Pulmonary artery endothelial cell (primary cell): ENCODE measurements at regions not wholly inside any gene's neighbourhood (a gene's known extent, or its start where the extent isn't known, plus 50 kb on each side); places are given as distances from the start of the nearest gene placed in this dataset.
"Not testable (repeated sequence)": the region's sequence is repeated elsewhere in the genome, so short reads cannot be mapped to it uniquely, and the experiment has no call there.

ENCODE experiments used
- DNase-seq: peaks from one replicate; pipeline ENCODE4 v3.0.0-alpha.2; 2011; ENCODE audit warnings: low read depth, low spot score

DNA sequence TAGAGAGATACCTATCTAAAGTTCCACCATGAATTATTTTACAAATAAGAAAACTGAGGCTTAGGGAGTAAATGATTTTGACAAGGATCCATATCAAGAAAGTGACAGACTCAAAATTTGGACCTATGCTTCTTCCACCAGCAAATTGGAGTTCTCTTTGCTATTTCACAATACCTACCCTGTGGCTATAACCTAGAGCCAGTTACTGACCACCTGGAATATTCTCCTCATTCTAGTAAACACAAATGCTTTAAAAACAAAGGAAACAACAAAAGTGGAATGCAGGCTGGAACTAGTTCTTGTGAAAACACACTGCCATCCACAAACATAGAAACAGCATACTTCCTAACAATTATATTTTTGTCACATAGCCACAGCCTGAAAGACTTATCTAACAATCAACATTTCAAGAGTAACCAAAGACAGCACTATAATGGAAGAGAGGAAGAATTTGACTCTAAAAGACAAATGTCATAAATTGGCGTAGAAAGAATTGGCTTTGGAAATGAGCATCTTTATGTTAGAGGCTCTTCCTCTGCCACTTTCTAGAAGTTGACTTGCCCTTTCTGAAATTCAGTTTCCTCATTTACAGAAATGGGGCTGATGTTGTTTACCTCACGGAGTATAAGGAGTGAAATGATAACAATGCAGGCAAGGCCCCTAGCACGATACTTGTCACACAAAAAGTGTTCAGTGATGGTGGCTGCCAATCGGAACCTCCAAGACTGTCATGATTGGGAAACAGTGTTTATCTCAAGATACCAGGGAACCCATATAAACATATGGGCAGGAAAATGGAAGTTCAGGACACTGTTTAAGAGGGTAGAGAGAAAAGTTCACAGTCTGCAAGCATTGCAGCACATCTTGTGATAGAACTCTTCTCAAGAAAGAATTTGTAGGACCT, 138.6 kb upstream of the LGR5 start:
- no peak for DNase-seq

DNA sequence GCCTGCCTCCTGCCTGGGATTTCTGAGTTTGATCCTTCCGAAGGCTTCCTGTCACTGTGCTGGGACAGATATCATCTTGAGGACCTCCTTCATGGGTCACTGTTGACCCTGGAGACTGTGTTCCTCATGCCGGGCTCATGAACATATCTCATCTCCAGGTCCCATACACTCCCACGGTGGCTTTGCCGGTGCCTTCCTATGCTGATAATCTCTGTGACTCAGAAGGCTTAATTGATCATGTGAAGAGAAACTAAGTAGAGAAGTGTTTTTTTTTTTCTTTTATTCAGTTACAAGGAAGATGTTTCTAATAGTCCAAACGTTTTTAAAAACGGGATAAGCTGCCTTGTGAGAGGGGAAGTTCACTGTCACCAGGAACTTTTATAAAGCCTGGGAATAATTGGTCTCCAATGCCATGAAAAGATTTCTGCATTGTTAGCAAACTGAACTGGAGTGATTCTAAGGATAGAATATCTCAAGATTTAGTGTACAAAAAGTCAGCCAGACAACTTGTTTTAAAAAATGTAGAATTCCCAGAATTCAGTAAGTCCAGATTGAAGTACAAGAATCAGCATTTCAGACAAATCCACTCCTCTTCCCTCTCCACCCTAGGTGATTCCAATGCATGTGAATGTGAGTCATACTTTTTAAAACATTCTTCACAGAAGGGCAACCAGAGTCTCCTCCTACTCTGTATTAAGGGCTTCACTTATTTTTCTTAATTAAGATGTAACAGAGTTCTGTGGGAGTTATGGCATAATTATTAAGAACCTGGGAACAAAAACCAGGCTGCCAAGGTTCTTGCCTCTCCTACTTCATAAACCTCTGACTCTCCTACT, 139.8 kb upstream of the LGR5 start:
- no peak for DNase-seq

DNA sequence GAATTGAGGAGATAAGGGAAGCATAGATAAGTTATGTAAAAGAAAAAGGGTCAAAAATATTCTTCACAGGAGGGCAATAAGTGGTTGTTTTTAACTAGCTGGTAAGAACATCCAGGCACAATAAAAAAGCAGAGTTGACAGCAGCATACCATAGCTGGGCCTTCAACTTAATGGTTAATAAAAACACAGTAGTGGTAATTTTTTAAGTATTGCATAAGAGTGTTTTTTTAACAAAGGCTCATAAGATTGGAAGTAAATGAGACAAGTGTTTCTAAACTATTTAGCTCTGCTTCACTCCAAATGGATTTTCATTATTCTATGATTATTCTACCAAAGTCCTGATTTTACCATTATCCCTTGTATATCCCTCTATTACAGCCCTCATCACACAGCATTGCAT, 140.1 kb upstream of the TSPAN8 start:
- DNase-seq, result no peak

DNA sequence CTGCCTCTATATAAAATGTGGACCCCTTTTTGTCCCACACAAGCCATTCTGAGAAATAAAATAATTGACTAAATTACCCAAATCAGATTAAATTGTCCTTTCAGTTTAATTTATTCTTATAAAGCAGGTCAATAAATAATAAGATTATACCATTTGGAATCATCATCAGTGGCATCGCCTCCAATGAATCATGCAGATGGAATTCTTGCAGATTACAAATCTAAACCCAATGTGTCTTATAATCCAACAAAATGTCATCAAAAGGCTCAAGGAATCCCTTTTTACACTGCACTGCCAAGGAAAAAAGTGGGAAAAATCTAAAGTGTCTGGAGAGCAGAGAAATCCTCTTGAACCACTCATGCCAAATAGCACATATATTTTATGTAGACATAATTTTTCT, 138.2 kb upstream of the TSPAN8 start:
- no peak for DNase-seq

DNA sequence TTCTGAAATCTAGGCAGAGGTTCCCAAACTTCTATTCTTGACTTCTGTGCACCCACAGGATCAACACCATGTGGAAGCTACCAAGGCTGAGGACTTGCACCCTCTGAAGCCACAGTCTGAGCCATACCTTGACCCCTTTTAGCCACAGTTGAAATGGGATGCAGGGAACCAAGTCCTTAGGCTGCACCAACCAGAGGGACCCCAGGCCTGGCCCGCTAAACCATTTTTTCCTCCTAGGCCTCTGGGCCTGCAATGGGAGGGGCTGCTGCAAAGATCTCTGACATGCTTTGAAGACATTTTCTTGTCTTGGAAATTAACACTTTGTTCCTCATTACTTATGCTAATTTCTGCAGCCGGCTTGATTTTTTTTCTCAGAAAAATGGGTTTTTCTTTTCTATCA, 133.9 kb upstream of the TSPAN8 start:
- no peak for DNase-seq

DNA sequence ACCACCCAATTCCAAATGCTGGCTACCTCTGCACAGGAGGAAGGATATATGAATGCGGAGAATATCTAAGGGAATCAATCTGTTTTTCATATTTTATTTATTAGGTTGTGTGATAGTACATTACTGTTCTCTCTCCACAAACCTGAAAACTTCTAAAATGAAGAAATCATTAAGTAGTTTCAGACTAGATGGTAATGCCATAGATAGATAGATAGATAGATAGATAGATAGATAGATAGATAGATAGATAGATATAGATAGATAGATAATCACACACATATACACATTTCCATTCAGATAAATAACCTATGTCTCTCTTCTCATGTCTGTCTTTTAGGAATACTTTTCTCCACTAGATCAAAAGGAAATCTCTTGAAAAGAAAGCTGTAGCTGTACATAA, 126.1 kb upstream of the TSPAN8 start:
- DNase-seq, result no peak

DNA sequence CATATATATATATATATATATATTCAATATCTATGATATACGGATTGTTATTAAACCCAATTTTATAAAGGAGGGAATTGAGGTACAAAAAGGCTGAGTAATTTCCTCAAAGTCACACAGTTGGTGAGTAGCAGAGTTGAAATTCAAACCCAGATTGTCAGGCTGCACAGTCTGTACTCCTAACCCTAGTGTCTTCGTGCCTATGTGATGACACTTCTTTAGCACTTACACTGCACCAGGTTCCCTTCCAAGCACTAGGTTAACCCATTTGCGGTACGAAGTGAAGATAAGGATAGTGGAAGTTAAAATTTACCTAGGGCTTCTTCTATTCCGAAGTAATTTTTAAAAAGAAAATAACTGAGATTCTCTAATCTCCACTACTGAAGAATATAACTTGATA, 125.1 kb upstream of the TSPAN8 start:
- no peak for DNase-seq

DNA sequence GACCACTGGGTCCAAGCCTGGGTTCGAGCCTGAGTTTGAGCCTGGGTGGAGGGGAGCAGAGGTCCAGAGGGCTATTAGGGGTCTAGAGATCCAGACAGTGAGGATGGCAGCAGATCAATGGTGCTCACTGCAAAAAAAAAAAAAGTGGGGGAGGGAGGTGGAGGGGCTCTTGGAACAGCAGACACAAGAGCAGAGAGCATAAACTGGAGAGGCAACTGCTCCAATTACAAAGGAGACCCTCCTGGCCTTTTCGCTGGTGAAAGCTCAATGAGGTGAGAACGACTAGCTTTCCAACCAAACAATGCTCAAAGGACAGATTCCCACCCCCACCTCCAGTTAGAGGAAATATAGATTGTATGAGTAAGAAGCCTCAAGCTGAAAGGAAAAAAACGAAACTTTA, 124.2 kb upstream of the TSPAN8 start:
- no peak for DNase-seq

DNA sequence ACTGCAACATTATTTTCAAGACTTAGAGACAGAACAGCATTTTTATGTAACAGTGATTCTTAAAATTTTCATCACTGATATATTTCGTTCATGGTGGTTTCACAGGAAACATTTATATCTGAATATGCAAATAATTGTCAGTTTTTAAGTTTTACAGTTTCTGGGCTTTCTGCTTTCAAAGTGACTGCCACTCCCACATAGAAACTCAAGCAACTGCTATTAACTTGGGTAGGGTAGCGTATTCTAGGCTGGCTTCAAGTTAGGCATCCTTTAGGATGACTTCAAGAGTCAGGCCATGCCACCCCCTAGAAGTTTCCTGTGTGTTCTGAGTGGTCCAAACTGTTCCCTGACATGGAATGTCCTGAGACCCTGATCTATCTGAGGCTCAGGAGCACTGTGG, 123.6 kb upstream of the TSPAN8 start:
- DNase-seq, result no peak

DNA sequence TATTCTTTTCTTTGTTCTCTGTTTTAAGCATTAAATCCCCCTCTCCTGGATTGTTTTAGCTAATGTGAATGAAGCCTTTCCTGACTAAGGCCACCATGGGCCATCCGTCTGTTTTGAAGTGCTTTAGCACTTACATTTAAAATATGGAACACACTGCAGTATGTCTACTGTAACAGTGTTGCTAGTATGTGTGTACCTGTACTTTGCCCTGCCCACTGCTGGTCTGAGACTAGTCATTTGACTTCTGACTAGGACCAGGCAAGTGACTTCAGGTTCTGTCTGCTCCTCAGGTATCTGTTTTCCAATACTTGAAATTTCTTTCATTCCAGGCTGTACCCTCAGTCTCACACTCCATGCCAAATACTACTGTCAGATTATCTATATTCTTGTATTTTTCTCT, 120.1 kb upstream of the TSPAN8 start:
- DNase-seq, result no peak

DNA sequence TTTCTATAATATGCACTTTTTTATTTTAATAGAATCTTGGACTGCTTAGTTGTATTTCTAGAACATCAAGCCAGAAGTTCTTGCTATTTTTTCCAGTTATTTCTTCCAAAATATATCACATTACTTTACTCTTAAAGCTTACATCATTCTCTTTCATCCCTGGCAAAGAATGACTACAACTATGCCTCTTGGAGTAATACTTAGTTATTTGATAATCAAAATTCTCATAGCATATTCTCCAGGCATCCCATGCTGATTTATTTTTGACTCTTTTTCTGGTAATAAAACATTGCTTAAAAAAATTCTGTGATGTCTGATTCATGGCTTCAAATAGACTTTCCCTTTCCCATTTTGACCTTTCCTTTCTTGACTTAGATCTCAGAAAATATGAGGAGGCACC, 118.7 kb upstream of the TSPAN8 start:
- DNase-seq, result no peak

DNA sequence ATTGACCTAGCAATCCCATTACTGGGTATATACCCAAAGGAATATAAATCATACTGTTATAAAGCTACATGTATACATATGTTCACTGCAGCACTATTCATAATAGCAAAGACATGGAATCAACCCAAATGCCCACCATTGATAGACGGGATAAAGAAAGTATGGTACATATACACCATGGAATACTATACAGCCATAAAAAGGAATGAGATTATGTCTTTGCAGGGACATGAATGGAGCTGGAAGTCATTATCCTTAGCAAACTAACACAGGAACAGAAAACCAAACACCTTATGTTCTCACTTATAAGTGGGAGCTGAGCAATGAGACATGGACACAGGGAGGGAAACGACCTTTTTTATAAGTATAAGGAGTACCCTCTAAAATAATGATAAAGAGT, 113.0 kb upstream of the TSPAN8 start:
- DNase-seq, result not testable (repeated sequence)

DNA sequence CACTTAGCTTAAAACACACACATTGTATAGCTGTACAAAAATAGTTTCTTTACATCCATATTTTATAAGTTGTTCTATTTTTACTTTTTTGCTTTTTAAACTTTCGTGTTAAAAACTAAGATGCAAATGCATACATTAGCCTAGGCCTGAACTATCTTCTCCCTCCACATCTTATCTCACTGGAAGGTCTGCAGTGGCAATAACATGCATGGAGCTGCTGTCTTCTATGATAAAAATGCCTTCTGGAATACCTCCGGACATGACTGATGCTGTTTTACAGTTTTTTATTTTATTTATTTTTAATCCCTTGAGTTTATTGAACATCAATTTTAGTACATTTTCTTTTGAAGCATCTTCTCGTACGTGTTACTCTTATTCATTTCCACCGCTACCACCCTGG, 112.3 kb upstream of the TSPAN8 start:
- no peak for DNase-seq

DNA sequence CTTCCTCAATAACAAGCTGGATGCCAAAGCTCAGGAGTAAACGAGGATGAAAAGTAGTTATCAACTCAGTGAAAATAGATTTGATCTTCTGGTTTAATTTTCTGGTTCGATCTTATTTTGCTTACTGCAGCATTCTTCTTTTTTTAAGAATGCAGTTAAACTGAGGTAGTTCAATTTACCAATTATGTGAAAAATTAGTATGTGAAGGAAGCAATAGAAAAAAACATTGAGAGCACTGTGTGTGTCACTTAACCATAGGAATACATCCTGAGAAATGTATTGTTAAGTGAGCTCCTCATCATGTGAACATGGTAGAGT, 111.4 kb upstream of the TSPAN8 start:
- no peak for DNase-seq

DNA sequence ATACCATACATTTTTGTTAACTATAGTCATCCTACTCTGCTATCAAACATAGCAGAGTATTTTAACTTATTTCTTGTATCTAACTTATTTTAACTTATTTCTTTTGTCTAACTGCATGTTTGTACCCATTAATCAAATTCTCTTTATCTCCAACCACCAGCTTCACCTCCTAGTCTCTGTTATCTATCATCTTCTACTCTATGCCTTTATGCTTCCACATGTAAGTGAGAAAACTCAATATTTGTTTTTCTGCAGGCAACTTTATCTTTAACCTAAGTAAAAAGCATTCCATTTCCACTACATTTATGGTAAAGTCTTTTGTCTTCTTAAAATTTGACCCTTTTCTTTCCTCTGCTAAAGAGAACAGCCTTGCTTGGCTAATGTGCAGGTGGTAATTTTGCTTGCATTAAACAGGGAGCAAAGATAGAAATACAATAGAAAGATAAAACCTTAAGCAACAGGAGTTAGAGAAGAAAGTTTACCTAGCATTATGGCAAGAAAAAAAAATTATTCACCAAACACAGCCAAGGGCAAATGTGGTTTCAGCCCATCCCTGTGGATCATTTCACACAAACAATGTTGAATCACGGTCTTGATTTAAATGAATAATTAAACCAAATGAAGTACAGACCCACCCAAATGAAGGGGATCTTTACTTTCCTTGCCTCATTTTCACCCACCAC, 110.9 kb upstream of the TSPAN8 start:
- DNase-seq, result no peak

DNA sequence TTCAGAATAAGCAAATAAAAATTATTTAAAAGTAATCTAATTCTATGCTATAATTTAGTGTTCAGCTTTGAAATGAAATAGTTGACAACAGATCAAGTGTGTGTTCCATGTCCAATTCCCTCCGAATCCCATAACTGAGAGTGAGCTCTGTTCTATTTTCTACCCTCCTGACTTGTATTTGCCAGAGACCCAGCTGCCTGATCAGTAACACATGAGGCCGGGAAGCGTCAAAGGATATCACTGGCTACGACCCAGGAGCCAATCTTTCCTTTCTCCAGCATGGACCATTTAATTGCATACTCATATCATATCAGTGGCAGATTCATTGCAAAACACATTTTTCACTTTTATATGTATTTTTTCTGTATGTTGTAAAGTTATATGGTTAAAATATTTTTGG, 108.8 kb upstream of the TSPAN8 start:
- no peak for DNase-seq

DNA sequence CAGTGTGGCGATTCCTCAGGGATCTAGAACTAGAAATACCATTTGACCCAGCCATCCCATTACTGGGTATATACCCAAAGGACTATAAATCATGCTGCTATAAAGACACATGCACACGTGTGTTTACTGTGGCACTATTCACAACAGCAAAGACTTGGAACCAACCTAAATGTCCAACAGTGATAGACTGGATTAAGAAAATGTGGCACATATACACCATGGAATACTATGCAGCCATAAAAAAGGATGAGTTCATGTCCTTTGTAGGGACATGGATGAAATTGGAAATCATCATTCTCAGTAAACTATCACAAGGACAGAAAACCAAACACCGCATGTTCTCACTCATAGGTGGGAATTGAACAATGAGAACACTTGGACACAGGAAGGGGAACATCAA, 107.9 kb upstream of the TSPAN8 start:
- not testable (repeated sequence) for DNase-seq

DNA sequence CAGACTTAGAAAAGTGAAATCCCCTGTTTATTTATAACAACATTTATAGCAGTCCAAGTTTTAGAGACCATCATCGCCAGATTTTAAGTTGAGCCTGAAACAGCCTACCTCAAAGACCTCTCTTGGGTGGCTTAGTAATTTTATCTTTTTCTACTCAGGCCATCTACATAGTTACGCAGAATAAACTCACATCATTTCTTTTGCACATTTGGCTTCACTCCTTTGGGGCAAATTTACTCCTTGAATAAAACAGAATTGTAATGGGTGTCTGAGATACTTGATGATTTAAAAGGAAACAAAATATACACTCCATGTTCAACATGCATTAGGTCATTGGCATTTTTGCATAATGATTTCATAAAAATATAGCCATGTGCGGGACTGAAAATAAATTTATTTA, 104.7 kb upstream of the TSPAN8 start:
- DNase-seq, result no peak

DNA sequence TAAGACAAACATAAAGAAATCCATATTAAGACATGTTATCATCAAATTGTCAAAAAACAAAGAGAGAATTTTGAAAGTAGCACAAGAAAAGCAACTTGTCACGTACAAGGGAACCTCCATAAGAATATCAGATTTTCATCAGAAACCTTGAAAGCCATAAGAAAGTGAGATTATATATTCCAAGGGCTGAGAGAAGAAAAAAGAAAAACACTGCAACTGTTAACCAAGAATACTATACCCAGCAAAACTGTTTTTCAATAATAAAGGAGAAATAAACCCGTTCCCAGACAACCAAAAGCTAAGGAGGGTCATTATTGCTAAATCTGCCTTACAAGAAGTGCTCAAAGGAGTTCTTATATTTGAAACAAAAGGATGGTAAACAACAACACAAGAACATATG, 94.7 kb upstream of the TSPAN8 start:
- DNase-seq, result no peak

DNA sequence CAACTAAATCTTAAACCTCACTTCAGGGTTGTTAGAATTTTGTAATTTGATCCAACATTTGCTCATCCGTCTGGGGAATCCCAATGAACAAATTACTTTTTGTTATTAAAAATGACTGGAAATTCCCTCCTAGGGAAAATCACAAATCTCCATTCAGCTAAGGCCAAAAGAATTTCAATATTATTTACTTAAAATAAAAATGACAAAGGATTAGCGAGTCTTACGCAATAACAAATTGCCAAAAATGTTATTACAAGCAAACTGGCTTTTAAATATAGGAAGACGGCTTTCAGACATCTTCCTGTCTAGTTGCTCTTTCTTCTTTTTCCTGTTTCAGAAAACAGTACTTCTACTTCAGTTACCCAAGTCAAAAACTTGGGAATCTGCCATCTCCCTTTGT, 92.4 kb upstream of the TSPAN8 start:
- no peak for DNase-seq

DNA sequence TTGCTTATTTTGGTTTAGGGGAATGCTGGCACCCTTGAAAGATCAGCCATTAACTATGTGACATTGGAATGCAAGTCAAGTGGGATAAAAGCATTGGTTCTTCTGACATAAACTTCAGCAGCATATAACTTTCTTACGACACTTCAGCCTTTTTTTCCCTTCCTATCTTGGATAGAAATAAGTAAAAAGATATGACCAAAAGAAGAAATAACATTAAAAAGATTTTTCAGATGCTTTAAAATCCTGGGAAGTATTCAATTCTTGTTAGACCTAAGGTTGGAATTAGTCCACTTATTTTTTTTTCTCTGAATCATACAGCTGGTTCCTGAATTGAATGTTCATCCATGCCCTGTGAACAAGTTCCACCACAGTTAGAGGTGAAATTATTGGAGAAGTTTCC, 85.6 kb upstream of the TSPAN8 start:
- DNase-seq, result no peak

DNA sequence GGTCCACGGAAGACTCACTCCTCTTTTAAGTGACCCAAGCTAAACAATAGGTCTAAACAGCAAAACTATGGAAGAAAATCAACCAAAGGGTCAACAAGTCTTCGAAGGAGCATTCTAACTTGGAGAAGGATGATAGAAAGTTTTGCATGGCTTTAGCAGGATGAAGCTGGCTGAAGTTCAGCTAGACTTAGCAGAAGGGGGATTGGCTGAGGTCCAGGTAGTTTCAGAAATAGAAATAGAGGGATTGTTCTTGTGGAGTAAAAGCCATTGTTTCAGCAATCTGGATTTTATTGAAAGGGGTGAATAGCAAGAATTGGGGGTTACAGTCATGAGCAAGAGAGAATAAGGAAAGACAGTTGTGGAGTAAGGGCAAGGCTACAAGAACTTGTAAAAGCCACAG, 84.7 kb upstream of the TSPAN8 start:
- DNase-seq, result no peak
